Left lung (tissue), 4 donors: ENCODE measurements at regions not wholly inside any gene's neighbourhood (a gene's known extent, or its start where the extent isn't known, plus 50 kb on each side); places are given as distances from the start of the nearest gene placed in this dataset.

Source experiments
- ATAC-seq: fragments of 200-7000 bp; cut with Tn5 transposase; one replicate; pipeline ENCODE4 v1.9.1; 2020; ENCODE audit warnings: moderate library complexity
- DNase-seq, 4 donors: peaks; one replicate each; pipeline ENCODE4 v3.0.0-alpha.2; 2013 to 2020
- H3K27ac ChIP-seq, 2 donors: fragments of 200-600 bp; sonication (generic) in 1 of 2; one replicate each; pipeline versions ENCODE4 v1.5.0 to v1.8.0; 2020 to 2021
- H3K27me3 ChIP-seq, 2 donors: fragments of 200-600 bp; sonication (generic) in 1 of 2; one replicate each; pipeline versions ENCODE4 v1.5.0 to v1.8.0; 2020 to 2021
- H3K36me3 ChIP-seq, 2 donors: fragments of 200-600 bp; sonication (generic) in 1 of 2; one replicate each; pipeline versions ENCODE4 v1.5.0 to v1.8.0; 2020 to 2021
- H3K4me1 ChIP-seq, 2 donors: fragments of 200-600 bp; one replicate each; pipeline ENCODE4 v1.8.0; 2021
- H3K4me3 ChIP-seq, 2 donors: fragments of 200-600 bp; sonication (generic) in 1 of 2; one replicate each; pipeline versions ENCODE4 v1.5.0 to v1.8.0; 2020 to 2021; ENCODE audit warnings: mild to moderate bottlenecking in 1 of 2
- H3K9me3 ChIP-seq, 2 donors: fragments of 200-600 bp; sonication (generic) in 1 of 2; one replicate each; pipeline versions ENCODE4 v1.5.0 to v1.8.0; 2020 to 2021
- intact Hi-C, 2 donors: fragments of 100-400 bp; cut with DNase I; formaldehyde crosslinking; loops; one replicate each; pipeline versions ENCODE4 v1.11.2 to v1.14.2; 2022
- TF ChIP-seq, protein P1 (sequence below), 2 donors: fragments of 200-600 bp; sonication (generic) in 1 of 2; IDR thresholded peaks; one replicate each; pipeline versions ENCODE4 v1.5.0 to v1.8.0; 2021; ENCODE audit warnings: antibody characterized with exemption in 2 of 2
- donor health status: DM: no; HTN: yes; CAD: no.
- donor health status: DM: no; HTN: no; CAD: no.

DNA sequence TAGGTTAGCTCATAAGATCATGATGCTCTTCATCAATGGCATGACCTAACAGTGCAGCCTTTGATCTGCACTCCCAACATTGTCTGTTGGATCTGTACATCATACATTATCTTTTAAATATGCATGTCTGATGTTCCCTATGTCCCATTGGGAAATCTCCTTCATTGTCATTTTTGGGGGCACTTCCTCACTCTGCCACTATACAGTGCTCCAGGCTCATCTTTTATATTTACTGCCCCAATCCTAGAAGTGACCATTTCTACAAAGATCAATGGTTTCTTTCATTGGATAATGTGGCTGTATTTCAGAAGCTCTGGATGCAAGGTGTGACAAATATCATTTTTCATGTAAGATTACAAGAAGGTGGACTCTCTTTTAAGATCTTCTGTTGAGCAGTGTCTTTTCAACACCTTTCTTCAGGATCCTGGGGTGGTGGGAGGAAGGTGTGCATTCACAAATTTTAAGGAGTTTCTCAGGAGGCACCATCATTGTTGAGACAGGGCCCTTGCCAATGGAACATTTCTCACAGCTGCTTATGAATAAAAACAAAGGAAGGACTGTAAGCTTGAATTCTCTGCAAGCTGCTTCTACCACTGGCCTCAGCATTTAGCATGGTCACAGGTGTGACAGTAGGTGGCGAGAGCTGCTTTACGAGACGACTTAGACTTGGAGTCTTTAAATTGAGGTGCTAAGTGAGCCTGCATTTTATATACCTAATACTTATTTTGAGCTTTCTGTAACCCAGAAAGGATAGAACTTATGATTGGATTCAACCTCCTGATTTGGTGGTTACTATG is 403.0 kb downstream of the LMO7 start:
- Histone ChIP-seq H3K4me1 (no peaks in the 10 kb centered on the region), H3K4me3 (no peak overlapping the region), H3K36me3 (no peaks in the 10 kb centered on the region), H3K27me3 (no peaks in the 10 kb centered on the region), H3K27ac (no peak overlapping the region), H3K9me3 (no peaks in the 10 kb centered on the region)
- intact Hi-C loops, result no loop called here
- no peak for DNase-seq
- TF ChIP-seq, protein P1, sequence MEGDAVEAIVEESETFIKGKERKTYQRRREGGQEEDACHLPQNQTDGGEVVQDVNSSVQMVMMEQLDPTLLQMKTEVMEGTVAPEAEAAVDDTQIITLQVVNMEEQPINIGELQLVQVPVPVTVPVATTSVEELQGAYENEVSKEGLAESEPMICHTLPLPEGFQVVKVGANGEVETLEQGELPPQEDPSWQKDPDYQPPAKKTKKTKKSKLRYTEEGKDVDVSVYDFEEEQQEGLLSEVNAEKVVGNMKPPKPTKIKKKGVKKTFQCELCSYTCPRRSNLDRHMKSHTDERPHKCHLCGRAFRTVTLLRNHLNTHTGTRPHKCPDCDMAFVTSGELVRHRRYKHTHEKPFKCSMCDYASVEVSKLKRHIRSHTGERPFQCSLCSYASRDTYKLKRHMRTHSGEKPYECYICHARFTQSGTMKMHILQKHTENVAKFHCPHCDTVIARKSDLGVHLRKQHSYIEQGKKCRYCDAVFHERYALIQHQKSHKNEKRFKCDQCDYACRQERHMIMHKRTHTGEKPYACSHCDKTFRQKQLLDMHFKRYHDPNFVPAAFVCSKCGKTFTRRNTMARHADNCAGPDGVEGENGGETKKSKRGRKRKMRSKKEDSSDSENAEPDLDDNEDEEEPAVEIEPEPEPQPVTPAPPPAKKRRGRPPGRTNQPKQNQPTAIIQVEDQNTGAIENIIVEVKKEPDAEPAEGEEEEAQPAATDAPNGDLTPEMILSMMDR (IDR thresholded peaks at IDR 0.05), result no peak
- no peak for ATAC-seq

DNA sequence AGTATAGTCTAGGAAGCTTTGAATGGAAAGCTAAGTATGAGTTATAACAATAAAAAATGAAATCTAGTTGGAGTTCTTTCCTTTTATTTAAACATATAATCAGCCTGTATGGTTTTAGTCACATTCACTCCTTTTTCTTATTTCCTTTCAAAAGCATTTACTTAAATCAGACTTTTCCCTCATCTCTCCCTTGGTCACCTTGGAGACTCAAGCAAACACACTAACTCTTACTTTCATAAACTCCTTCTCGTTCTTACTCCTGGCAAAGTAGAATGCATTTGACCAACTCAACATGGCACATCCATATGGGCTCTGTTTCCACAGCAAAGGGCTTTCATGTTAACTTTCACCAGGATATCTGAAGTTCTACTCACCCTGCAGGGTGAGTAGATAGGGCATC is 400.0 kb downstream of the LMO7 start:
- H3K4me3 ChIP-seq, result no peak overlapping the region
- TF ChIP-seq, protein P1 (IDR thresholded peaks at IDR 0.05), result no peak

DNA sequence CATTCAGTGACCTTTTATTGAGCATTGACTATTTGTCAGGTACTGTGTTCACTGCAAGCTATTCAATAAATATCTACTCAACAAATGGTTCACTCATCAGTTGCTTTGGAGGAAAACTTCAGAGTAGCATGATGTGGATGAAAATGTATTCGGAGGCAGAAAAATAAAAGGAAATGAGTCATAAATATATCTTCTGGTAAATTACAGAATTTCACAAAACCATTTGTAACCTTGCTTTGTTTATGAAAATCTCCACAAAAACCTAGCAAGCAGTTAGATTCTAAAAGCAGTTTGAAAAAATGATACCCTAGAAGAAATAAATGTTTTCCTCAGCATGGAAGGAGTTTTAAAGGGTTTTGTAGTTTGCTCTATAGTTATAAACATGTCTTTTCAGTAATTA is 399.6 kb downstream of the LMO7 start:
- peak overlapping the region in 1 of 2 donors; percentile 29 for H3K27ac ChIP-seq
- no peaks in the 10 kb centered on the region for H3K36me3 ChIP-seq
- intact Hi-C loops, result no loop called here
- no peak for ATAC-seq
- no peaks in the 10 kb centered on the region for H3K27me3 ChIP-seq
- no peaks in the 10 kb centered on the region for H3K9me3 ChIP-seq
- DNase-seq, result no peak
- H3K4me1 ChIP-seq, result no peaks in the 10 kb centered on the region
- TF ChIP-seq, protein P1 (IDR thresholded peaks at IDR 0.05), result no peak
- no peak overlapping the region for H3K4me3 ChIP-seq

More for the DNA sequence above, 400.0 kb downstream of the LMO7 start:
- H3K27me3 ChIP-seq, result no peaks in the 10 kb centered on the region
- no peaks in the 10 kb centered on the region for H3K4me1 ChIP-seq
- intact Hi-C loops, result no loop called here
- peak overlapping the region in 1 of 2 donors; percentile 29 for H3K27ac ChIP-seq
- H3K36me3 ChIP-seq, result no peaks in the 10 kb centered on the region
- H3K9me3 ChIP-seq, result no peaks in the 10 kb centered on the region
- peak; percentile 41 for ATAC-seq
- no peak for DNase-seq

DNA sequence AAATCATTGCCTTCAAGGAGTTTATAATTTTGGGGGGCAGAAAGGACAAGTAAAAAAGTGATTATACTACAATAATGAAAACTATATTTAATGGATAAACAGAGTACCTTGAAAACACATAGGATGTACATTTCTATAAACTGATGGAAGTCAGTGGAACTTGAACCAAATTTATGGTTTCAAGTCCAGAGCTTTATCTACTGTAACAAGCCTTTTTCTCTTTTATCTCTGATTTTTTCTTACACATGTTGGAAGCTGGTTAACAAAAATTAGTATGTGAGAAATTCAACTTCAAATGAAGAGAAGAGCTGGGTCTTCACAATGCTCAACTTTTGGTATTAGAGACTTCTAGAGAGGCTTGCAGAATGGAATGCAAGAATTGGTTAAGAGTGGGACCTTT is 393.6 kb downstream of the LMO7 start:
- Histone ChIP-seq H3K4me3 (no peak overlapping the region), H3K36me3 (no peaks in the 10 kb centered on the region), H3K27me3 (no peaks in the 10 kb centered on the region), H3K27ac (no peak overlapping the region), H3K4me1 (no peaks in the 10 kb centered on the region), H3K9me3 (peaks cover 0 to under 1% of the 10 kb centered on the region in 2 donors)
- TF ChIP-seq, protein P1 (IDR thresholded peaks at IDR 0.05), result no peak
- DNase-seq (no peak), ATAC-seq (no peak)
- intact Hi-C loops, result no loop called here

DNA sequence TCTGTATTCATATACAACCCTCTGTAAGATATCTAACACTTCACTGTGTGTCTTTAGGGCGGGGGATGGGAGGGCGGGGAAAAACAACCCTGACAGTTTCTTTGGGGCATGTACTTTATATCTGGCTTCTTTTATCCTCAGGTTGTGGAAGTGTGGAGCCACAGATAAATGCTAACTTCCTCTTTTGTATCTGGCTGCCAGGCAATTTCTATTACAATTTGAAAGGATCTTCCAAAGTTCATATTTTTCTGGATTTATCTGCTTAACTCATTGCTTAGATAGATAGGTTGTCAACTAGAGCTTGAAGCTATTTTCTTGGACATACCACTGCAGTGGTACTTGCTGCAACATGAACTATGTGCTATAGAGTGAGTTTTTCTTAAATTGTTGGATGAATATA is 393.0 kb downstream of the LMO7 start:
- H3K27ac ChIP-seq, result no peak overlapping the region
- peaks cover 0 to 2% of the 10 kb centered on the region in 2 donors for H3K9me3 ChIP-seq
- ATAC-seq (no peak), DNase-seq (no peak)
- no peak overlapping the region for H3K4me3 ChIP-seq
- no peaks in the 10 kb centered on the region for H3K36me3 ChIP-seq
- no peaks in the 10 kb centered on the region for H3K27me3 ChIP-seq
- H3K4me1 ChIP-seq, result no peaks in the 10 kb centered on the region
- intact Hi-C loops, result no loop called here
- TF ChIP-seq, protein P1 (IDR thresholded peaks at IDR 0.05), result no peak
